Esophagus muscularis mucosa (tissue), 4 donors: ENCODE measurements at regions not wholly inside any gene's neighbourhood (a gene's known extent, or its start where the extent isn't known, plus 50 kb on each side); places are given as distances from the start of the nearest gene placed in this dataset.

Source experiments
- DNase-seq: peaks from one replicate; pipeline ENCODE4 v3.0.0-alpha.2; 2017; ENCODE audit errors: extremely low spot score
- H3K27ac ChIP-seq, 4 donors: fragments of 200-600 bp; sonication (generic); replicated peaks in 1 of 4; 1 replicate in 3 of 4; 2 replicates in 1 of 4; pipeline ENCODE4 v1.5.1; 2016 to 2019; ENCODE audit warnings: mild to moderate bottlenecking in 1 of 4
- H3K27me3 ChIP-seq, 4 donors: fragments of 200-600 bp; sonication (generic); one replicate each; pipeline versions ENCODE4 v1.5.1 to v1.6.0; 2016 to 2019
- H3K36me3 ChIP-seq, 4 donors: fragments of 200-600 bp; sonication (generic); one replicate each; pipeline ENCODE4 v1.5.1; 2016 to 2019
- H3K4me1 ChIP-seq, 4 donors: fragments of 200-600 bp; sonication (generic); one replicate each; pipeline ENCODE4 v1.5.1; 2016 to 2019
- H3K4me3 ChIP-seq, 4 donors: fragments of 200-600 bp; sonication (generic); 1 replicate in 2 of 4; 2 replicates in 2 of 4; pipeline ENCODE4 v1.5.1; 2016 to 2019; ENCODE audit warnings: mild to moderate bottlenecking in 4 of 4, moderate library complexity in 1 of 4
- H3K9me3 ChIP-seq, 4 donors: fragments of 200-600 bp; sonication (generic); 1 replicate in 3 of 4; 2 replicates in 1 of 4; pipeline ENCODE4 v1.5.1; 2016 to 2019
- EP300 ChIP-seq: sonication (generic); formaldehyde crosslinking; IDR thresholded peaks from one replicate; pipeline ENCODE4 v1.6.1; 2017; ENCODE audit warnings: antibody characterized with exemption
- POLR2A ChIP-seq: fragments of 450-650 bp; IDR thresholded peaks from one replicate; pipeline ENCODE4 v1.6.1; 2017; ENCODE audit warnings: antibody characterized with exemption, moderate library complexity, mild to moderate bottlenecking, low read depth
- POLR2AphosphoS5 ChIP-seq, 2 donors: sonication (generic); formaldehyde crosslinking; IDR thresholded peaks; one replicate each; pipeline ENCODE4 v1.6.1; 2017; ENCODE audit warnings: antibody characterized with exemption in 2 of 2
- WGBS: methylation state at CpG from one replicate; pipeline ENCODE4 v1.1.5; 2018; 5-methylcytosine and 5-hydroxymethylcytosine counted together
- intact Hi-C: fragments of 100-400 bp; cut with DNase I; formaldehyde crosslinking; loops from one replicate; pipeline ENCODE4 v1.15.1; 2023
- TF ChIP-seq, protein P1 (sequence below), 3 experiments: fragments of 200-600 bp in 2 of 3; fragments of 450-650 bp in 1 of 3; sonication (generic) in 2 of 3; IDR thresholded peaks; one replicate each; pipeline ENCODE4 v1.5.1; 2017 to 2019; ENCODE audit warnings: antibody characterized with exemption in 3 of 3, mild to moderate bottlenecking in 2 of 3, moderate library complexity in 1 of 3

DNA sequence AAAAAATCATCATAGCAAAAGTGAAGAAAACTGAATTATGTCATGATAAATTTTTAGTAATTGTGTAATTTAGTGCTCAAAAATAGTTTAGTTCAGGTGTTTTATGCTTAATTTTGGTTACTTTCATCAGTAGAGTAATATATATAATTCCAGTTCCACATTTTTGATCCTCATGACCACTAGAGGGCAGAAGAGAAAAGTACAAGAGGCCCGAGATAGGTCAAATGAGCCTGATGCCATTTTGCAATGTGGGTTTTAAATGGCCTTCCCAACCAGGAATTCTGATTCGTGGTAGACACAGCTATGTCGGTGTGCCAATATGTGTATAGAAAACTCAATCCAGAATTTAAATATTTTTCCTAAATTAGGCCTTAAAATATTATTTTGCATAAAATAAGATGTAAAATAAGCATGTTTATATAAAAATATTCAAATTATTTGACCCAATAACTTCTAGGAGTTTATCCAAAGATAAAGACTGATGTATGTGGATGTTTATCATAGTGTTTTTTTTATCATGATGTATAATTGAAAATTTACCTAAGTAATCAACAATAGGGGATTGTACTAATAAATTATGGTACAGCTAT lies 159.7 kb upstream of the RPS6KA2 start:
- Histone ChIP-seq H3K4me3 (no peak overlapping the region), H3K27ac (no peak overlapping the region), H3K27me3 (no peaks in the 10 kb centered on the region), H3K36me3 (no peaks in the 10 kb centered on the region), H3K9me3 (no peaks in the 10 kb centered on the region), H3K4me1 (no peaks in the 10 kb centered on the region)
- TF ChIP-seq, protein P1, sequence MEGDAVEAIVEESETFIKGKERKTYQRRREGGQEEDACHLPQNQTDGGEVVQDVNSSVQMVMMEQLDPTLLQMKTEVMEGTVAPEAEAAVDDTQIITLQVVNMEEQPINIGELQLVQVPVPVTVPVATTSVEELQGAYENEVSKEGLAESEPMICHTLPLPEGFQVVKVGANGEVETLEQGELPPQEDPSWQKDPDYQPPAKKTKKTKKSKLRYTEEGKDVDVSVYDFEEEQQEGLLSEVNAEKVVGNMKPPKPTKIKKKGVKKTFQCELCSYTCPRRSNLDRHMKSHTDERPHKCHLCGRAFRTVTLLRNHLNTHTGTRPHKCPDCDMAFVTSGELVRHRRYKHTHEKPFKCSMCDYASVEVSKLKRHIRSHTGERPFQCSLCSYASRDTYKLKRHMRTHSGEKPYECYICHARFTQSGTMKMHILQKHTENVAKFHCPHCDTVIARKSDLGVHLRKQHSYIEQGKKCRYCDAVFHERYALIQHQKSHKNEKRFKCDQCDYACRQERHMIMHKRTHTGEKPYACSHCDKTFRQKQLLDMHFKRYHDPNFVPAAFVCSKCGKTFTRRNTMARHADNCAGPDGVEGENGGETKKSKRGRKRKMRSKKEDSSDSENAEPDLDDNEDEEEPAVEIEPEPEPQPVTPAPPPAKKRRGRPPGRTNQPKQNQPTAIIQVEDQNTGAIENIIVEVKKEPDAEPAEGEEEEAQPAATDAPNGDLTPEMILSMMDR (IDR thresholded peaks at IDR 0.05): peak; percentile 67 to 73 (median 68)
- TF ChIP-seq POLR2A (no peak), EP300 (no peak)
- WGBS: 4% methylated on average over 3 of the region's 3 CpGs
- peak; percentile 50 for DNase-seq
- intact Hi-C loops: loop anchor here (5.0 kb wide), 2 partner anchors 201 to 356 kb away; no protein-coding TSS in a partner anchor

DNA sequence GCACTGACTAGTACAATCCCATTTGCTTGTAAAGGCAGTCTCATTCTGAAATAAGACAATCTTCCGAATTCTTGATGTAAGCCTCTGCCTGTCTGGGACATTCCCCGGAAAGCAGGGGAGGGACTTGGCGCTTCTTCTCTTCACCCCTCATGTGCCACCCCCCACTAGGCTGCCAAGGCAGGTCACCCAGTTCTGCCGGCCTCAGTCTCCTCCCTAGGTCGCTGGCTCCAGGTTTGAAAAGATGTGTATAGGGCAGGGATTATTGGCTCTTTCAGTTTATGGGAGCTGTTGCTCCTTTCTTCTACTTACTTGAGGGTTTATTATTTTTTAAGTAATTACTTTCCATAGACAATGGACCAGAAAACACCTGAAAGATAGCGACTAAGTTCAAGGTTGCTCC lies 158.1 kb upstream of the RPS6KA2 start:
- Histone ChIP-seq H3K27me3 (no peaks in the 10 kb centered on the region), H3K27ac (no peak overlapping the region), H3K36me3 (no peaks in the 10 kb centered on the region), H3K4me1 (no peaks in the 10 kb centered on the region), H3K9me3 (no peaks in the 10 kb centered on the region), H3K4me3 (no peak overlapping the region)
- WGBS: 87% methylated on average over 6 of the region's 6 CpGs
- DNase-seq: peak; percentile 86
- intact Hi-C loops: loop anchor here (5.0 kb wide), 2 partner anchors 202 to 357 kb away; no protein-coding TSS in a partner anchor
- TF ChIP-seq POLR2A: no peak
- TF ChIP-seq, protein P1 (IDR thresholded peaks at IDR 0.05): no peak
- TF ChIP-seq EP300: no peak
- TF ChIP-seq POLR2AphosphoS5 (IDR thresholded peaks at IDR 0.05): no peak

DNA sequence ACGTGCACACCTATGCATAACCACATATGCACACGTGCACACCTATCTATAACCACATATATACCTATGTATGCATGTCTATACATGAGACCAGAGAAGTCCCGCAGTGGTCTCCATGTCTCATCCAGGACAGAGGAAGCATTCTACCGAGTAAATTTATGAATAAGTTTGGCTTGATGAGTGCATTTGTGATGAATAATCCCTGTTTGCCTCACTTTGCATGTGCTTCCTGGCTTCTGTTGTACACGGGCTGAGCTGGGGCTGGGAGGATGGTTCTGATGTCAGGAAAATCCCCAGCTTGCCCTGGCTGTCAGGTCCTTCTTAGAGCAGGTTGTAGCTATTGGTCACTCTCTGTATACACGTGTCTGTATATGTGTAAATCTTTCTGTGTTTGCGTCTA lies 157.6 kb upstream of the RPS6KA2 start:
- H3K4me1 ChIP-seq: no peaks in the 10 kb centered on the region
- intact Hi-C loops: loop anchor here (5.0 kb wide), 2 partner anchors 203 to 358 kb away; no protein-coding TSS in a partner anchor
- H3K27ac ChIP-seq: no peak overlapping the region
- no peak overlapping the region for H3K4me3 ChIP-seq
- TF ChIP-seq, protein P1 (IDR thresholded peaks at IDR 0.05): no peak
- no peak for TF ChIP-seq POLR2AphosphoS5 (IDR thresholded peaks at IDR 0.05)
- TF ChIP-seq POLR2A: no peak
- no peak for TF ChIP-seq EP300
- H3K27me3 ChIP-seq: no peaks in the 10 kb centered on the region
- H3K36me3 ChIP-seq: no peaks in the 10 kb centered on the region
- WGBS: 89% methylated on average over 5 of the region's 7 CpGs
- no peak for DNase-seq
- no peaks in the 10 kb centered on the region for H3K9me3 ChIP-seq

- Histone ChIP-seq H3K4me1 (no peaks in the 10 kb centered on the region), H3K4me3 (no peak overlapping the region), H3K36me3 (no peaks in the 10 kb centered on the region), H3K27me3 (no peaks in the 10 kb centered on the region), H3K9me3 (no peaks in the 10 kb centered on the region), H3K27ac (no peak overlapping the region)
- peak; percentile 82 for DNase-seq
- WGBS: 81% methylated on average over 10 of the region's 10 CpGs
- TF ChIP-seq, protein P1 (IDR thresholded peaks at IDR 0.05): no peak
- TF ChIP-seq POLR2A (no peak), POLR2AphosphoS5 (IDR thresholded peaks at IDR 0.05) (no peak), EP300 (no peak)
- intact Hi-C loops: no loop called here
Measured at GRCh38 chr6:166782520-166782919, 155.5 kb upstream of the RPS6KA2 start.

GRCh38 chr6:166781331-166781730 lies 154.3 kb upstream of the RPS6KA2 start:
- Histone ChIP-seq H3K4me3 (no peak overlapping the region), H3K4me1 (no peaks in the 10 kb centered on the region), H3K27ac (no peak overlapping the region), H3K27me3 (no peaks in the 10 kb centered on the region), H3K9me3 (no peaks in the 10 kb centered on the region), H3K36me3 (no peaks in the 10 kb centered on the region)
- WGBS: 82% methylated on average over 4 of the region's 6 CpGs
- intact Hi-C loops: no loop called here
- DNase-seq: peak; percentile 75
- TF ChIP-seq, protein P1 (IDR thresholded peaks at IDR 0.05): no peak
- TF ChIP-seq POLR2A: no peak
- TF ChIP-seq POLR2AphosphoS5 (IDR thresholded peaks at IDR 0.05): no peak
- no peak for TF ChIP-seq EP300
